GM18520 (cell line): ENCODE measurements at regions not wholly inside any gene's neighbourhood (a gene's known extent, or its start where the extent isn't known, plus 50 kb on each side); places are given as distances from the start of the nearest gene placed in this dataset.

ENCODE experiments used
- ATAC-seq: cut with Tn5 transposase; IDR thresholded peaks from one replicate; pipeline ENCODE4 v1.9.1; 2021; ENCODE audit not compliant: unreplicated experiment

GRCh38 chr11:128407962-128408361 lies 179.4 kb downstream of the ETS1 start:
- ATAC-seq: no peak

DNA sequence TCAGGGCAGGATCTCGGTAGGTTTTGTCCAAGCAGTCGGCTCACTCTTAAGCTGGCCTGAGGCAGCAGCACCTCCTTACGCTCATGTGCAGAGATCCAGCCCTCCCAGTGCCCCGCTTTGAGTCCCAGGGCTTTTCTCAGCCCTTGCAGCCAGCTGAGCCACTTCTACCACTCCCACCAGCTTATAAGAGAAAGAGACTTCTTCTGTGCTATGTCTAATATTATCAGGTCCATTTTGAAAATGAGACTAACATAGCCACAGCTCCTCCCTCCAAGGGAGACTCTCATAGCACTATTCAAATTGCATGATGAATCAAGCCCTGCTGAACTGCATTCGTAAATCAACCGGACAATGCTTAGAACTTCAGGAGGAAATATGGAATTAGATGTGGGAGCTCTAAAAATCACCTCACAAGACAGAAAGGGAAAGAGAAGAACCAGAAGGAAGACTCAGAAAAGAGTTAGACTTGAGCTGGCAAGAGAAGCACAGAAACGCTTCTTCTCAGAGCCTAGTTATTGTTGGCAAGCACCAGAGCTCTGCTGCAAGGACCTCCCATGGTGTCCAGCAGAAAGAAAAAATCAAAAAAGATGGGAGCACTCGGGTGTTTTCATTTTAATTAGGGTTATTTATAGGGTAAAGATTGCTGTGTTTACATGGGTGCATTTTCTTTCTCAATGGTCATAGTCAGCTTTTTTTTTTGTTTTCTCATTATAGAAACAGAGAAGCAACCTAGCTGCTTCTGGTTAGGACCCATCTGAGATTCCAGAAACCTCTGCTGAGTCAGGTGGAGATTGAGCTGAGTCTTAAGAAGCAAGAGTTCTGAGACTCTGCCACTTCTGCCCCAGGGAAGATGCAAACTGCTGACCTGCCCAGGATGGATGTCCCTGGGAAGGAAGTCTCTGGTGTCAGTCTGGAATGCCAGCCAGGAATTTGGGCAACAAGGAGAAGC lies 181.4 kb downstream of the ETS1 start:
- ATAC-seq: no peak

GRCh38 chr11:128405112-128405511 lies 182.2 kb downstream of the ETS1 start:
- ATAC-seq: no peak

DNA sequence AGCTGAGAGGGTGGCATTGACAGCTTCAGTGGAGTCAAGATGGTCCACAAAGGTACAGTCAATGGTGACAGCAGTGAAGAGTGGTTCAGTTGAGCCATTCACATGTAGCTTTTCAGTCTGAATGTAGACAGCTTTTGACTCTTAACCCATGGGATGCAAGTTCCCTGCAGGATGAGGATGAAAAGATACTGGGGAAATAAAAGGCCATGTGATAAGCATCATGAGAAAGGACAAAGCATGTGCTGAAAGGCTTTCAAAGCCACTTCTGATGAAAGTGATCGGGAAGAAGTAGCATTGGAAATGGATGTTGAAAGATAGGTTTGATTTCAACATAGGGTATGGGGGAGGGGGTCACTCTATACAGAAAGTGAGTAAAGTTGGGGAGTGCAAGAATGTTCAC lies 182.9 kb downstream of the ETS1 start:
- ATAC-seq: no peak

GRCh38 chr11:128400382-128401203 lies 186.8 kb downstream of the ETS1 start:
- no peak for ATAC-seq

GRCh38 chr11:128399251-128400121 lies 187.9 kb downstream of the ETS1 start:
- ATAC-seq: no peak

DNA sequence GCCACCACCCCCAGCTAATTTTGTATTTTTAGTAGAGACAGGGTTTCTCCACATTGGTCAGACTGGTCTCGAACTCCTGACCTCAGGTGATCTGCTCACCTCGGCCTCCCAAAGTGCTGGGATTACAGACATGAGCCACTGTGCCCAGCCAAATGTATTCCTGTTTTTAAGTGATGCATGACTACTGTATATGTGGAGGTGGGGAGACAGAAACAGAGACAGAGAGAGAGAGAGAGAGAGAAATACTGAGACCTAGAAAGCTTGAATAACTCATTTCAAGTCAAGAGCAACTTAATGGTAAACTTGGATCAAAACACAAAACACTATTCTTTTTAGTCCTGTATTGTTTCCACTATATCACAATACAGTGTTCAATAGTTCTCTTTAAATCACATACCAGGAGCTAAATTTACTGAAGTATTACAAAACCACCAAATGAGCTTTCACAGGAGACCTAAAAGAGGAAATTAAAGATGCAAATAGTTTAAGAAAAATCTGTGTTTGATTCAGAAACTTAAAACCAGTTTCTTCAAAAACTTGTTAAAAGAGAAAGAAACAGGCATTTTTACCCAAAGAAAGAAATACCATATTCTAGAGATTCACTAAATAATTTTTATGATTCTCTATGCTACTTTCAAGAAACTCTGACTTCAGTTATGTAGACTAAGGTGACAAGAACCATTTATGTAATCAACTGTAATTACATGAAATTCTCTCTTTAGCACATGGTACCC lies 188.7 kb downstream of the ETS1 start:
- ATAC-seq: no peak

- ATAC-seq: no peak
Observed at GRCh38 chr11:128397362-128397761, 190.0 kb downstream of the ETS1 start.

DNA sequence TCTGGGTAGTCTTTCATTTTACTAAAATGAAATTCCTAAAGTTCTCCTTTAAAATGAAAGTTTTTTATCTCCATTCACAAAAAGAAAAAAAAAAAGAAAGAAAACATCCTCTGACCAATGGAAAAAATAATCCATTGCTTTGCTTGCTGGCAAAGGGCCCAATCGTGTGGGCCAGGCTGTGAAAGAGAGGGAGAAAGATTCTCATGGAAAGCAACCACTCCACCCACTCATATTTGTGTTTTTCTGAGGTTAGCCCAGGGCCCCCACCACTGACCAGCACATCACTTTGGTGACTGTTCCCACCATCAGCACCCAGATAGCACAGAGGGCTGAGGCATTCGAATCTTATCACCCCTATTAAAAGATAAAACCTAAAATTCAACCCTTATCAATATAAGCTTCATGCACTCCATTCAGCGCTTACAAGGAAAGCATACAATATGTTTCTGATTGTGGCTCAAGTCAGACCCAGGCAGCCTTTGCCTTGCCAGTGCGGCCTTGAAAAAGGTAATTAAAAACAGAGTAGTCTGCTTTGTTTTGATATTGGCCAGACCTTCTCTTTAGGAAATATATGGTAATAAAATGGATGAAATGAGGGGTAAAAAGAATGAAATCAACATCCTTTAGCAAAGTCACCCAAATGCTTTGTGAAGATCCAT lies 192.8 kb downstream of the ETS1 start:
- ATAC-seq: no peak

DNA sequence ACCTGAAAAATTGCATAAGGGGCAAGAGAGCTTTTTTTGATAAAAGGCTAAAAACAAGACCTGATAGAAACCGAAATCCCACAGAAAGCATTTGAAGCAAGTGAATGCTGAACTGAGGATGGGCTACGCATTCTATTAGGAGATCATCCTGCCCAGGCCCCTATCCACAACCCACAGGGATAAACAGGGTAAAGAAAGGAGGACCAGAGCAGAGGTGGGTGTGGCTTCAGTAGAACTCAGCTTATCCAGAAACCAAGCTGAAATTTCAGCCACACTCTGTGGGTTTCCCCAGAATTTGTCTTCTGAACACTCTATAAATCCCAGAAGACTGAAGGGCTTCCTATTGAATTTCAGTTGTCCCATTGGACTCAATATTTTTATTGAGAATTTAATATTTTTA lies 195.1 kb downstream of the ETS1 start:
- no peak for ATAC-seq

DNA sequence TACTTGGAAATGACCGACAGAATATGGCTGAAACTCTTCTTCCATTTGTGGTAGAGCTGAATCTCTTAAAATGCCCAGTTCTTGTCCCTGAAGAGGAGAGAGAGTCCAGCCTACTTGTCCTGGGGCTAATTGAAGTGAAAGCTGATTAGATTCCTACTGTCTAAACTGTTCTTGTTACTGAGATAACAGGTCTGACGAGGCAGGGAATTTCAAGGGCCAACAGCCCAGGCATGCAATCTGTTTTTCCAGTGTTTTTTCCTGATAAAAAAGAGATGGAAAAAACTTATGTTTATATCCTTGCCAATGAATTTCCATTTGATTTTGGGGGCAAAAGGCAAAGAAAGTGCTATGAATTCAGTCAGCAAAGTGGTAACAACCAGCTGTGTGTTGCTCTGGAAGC lies 195.5 kb downstream of the ETS1 start:
- ATAC-seq: no peak

- no peak for ATAC-seq
Observed at GRCh38 chr11:128390246-128390645, 197.1 kb downstream of the ETS1 start.

- ATAC-seq: no peak
Observed at GRCh38 chr11:128389461-128389976, 197.8 kb downstream of the ETS1 start.

- no peak for ATAC-seq
Observed at GRCh38 chr11:128388206-128388815, 199.0 kb downstream of the ETS1 start.

GRCh38 chr11:128379587-128380580 lies 207.5 kb downstream of the ETS1 start:
- no peak for ATAC-seq

GRCh38 chr11:128375961-128376360 lies 211.4 kb downstream of the ETS1 start:
- ATAC-seq: no peak

GRCh38 chr11:128374026-128374425 lies 213.3 kb downstream of the ETS1 start:
- ATAC-seq: no peak

GRCh38 chr11:128372977-128373376 lies 214.4 kb downstream of the ETS1 start:
- ATAC-seq: no peak
